ENCODE measurements at regions not wholly inside any gene's neighbourhood (a gene's known extent, or its start where the extent isn't known, plus 50 kb on each side); places are given as distances from the start of the nearest gene placed in this dataset.
A peak's percentile ranks its signal among the peaks of the same experiment; 100 is the strongest.

GRCh38 chr6:1182722-1183521 lies 129.0 kb upstream of the FOXQ1 start:
- Histone ChIP-seq H3K4me1 (ENCODE audit: control insufficient read depth, insufficient read depth, low read length) (no peaks in the 10 kb centered on the region), H3K27me3 (ENCODE audit: control insufficient read depth, insufficient read depth, low read length) (peaks cover 2% of the 10 kb centered on the region), H3K36me3 (ENCODE audit: control insufficient read depth, insufficient read depth, low read length) (no peaks in the 10 kb centered on the region), H3K4me3 (ENCODE audit: low read length) (no peak overlapping the region), H3K9me3 (replicated peaks; ENCODE audit: control insufficient read depth, low read depth, low read length) (no peaks in the 10 kb centered on the region), H3K27ac (ENCODE audit: low read length) (no peak overlapping the region)
- WGBS (ENCODE audit: insufficient coverage) = 91% methylated on average over 7 of the region's 13 CpGs
- peak; percentile 25 for DNase-seq

GRCh38 chr6:1181939-1182605 lies 129.8 kb upstream of the FOXQ1 start:
- no peak overlapping the region for H3K4me3 ChIP-seq (ENCODE audit: low read length)
- 80% methylated on average over 1 of the region's 4 CpGs for WGBS (ENCODE audit: insufficient coverage)
- H3K27ac ChIP-seq (ENCODE audit: low read length) = no peak overlapping the region
- no peaks in the 10 kb centered on the region for H3K36me3 ChIP-seq (ENCODE audit: control insufficient read depth, insufficient read depth, low read length)
- no peak for DNase-seq
- no peaks in the 10 kb centered on the region for H3K4me1 ChIP-seq (ENCODE audit: control insufficient read depth, insufficient read depth, low read length)
- H3K9me3 ChIP-seq (replicated peaks; ENCODE audit: control insufficient read depth, low read depth, low read length) = no peaks in the 10 kb centered on the region
- peaks cover 2% of the 10 kb centered on the region for H3K27me3 ChIP-seq (ENCODE audit: control insufficient read depth, insufficient read depth, low read length)

- no peak overlapping the region for H3K27ac ChIP-seq (ENCODE audit: low read length)
- no peak overlapping the region for H3K4me3 ChIP-seq (ENCODE audit: low read length)
- 87% methylated on average over 8 of the region's 16 CpGs for WGBS (ENCODE audit: insufficient coverage)
- no peak for DNase-seq
- H3K4me1 ChIP-seq (ENCODE audit: control insufficient read depth, insufficient read depth, low read length) = no peaks in the 10 kb centered on the region
- no peaks in the 10 kb centered on the region for H3K9me3 ChIP-seq (replicated peaks; ENCODE audit: control insufficient read depth, low read depth, low read length)
- no peaks in the 10 kb centered on the region for H3K36me3 ChIP-seq (ENCODE audit: control insufficient read depth, insufficient read depth, low read length)
- peaks cover 5% of the 10 kb centered on the region for H3K27me3 ChIP-seq (ENCODE audit: control insufficient read depth, insufficient read depth, low read length)
These were observed 132.1 kb upstream of the FOXQ1 start for GRCh38 chr6:1179571-1180459.

GRCh38 chr6:1178590-1178989 lies 133.3 kb upstream of the FOXQ1 start:
- Histone ChIP-seq H3K4me1 (ENCODE audit: control insufficient read depth, insufficient read depth, low read length) (no peaks in the 10 kb centered on the region), H3K27me3 (ENCODE audit: control insufficient read depth, insufficient read depth, low read length) (peaks cover 5% of the 10 kb centered on the region), H3K36me3 (ENCODE audit: control insufficient read depth, insufficient read depth, low read length) (no peaks in the 10 kb centered on the region), H3K4me3 (ENCODE audit: low read length) (no peak overlapping the region), H3K9me3 (replicated peaks; ENCODE audit: control insufficient read depth, low read depth, low read length) (no peaks in the 10 kb centered on the region), H3K27ac (ENCODE audit: low read length) (no peak overlapping the region)
- DNase-seq = no peak
- 77% methylated on average over 3 of the region's 3 CpGs for WGBS (ENCODE audit: insufficient coverage)

DNA sequence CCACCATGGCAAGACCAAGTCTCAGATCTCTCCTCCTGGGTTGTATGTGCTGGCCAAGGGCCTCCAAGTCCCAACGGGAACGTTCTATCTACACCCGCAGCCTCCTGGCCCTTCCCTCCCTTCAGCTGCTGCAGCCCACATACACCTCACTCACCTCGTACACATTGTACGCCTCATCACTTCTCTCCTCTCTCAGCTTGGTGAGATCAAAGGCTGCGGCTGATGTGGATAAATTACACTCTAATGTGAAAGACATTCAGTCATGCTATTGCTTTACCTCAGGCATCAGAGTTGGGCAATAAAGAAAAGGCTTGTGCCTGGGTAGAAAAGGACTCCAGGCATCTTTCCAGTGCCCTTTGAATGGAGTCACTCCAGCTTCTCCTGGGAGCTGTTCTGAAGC lies 135.3 kb upstream of the FOXQ1 start:
- Histone ChIP-seq H3K4me1 (ENCODE audit: control insufficient read depth, insufficient read depth, low read length) (no peaks in the 10 kb centered on the region), H3K36me3 (ENCODE audit: control insufficient read depth, insufficient read depth, low read length) (no peaks in the 10 kb centered on the region), H3K27ac (ENCODE audit: low read length) (no peak overlapping the region), H3K4me3 (ENCODE audit: low read length) (no peak overlapping the region), H3K9me3 (replicated peaks; ENCODE audit: control insufficient read depth, low read depth, low read length) (no peaks in the 10 kb centered on the region), H3K27me3 (ENCODE audit: control insufficient read depth, insufficient read depth, low read length) (peaks cover 5% of the 10 kb centered on the region)
- no peak for DNase-seq
- 69% methylated on average over 4 of the region's 6 CpGs for WGBS (ENCODE audit: insufficient coverage)

DNA sequence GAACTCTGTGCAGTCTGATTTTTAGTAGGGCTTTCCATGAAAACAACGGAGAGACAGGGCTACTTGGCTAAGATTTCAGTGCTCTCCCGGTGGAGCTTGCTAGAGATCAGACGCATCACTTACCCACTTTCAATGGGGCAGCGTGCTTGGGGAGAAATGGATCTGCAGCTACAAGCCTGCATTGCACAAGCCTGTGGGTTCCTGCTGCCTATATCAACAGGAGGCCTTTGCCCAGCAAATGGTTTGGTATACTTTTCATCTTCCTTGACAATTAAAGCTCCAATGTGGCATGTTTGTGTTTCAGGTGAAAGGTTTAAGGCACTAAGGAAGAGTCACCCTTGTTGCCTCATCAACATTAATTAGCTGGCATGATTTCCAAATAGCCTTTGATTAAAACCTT lies 136.0 kb upstream of the FOXQ1 start:
- no peak overlapping the region for H3K4me3 ChIP-seq (ENCODE audit: low read length)
- no peaks in the 10 kb centered on the region for H3K36me3 ChIP-seq (ENCODE audit: control insufficient read depth, insufficient read depth, low read length)
- H3K27ac ChIP-seq (ENCODE audit: low read length) = no peak overlapping the region
- no peak for DNase-seq
- H3K27me3 ChIP-seq (ENCODE audit: control insufficient read depth, insufficient read depth, low read length) = peaks cover 5% of the 10 kb centered on the region
- H3K4me1 ChIP-seq (ENCODE audit: control insufficient read depth, insufficient read depth, low read length) = peaks cover under 1% of the 10 kb centered on the region
- no CpG with 5 or more reads among the region's 4 CpGs for WGBS (ENCODE audit: insufficient coverage)
- H3K9me3 ChIP-seq (replicated peaks; ENCODE audit: control insufficient read depth, low read depth, low read length) = no peaks in the 10 kb centered on the region

- Histone ChIP-seq H3K9me3 (replicated peaks; ENCODE audit: control insufficient read depth, low read depth, low read length) (no peaks in the 10 kb centered on the region), H3K4me3 (ENCODE audit: low read length) (no peak overlapping the region), H3K4me1 (ENCODE audit: control insufficient read depth, insufficient read depth, low read length) (peaks cover 4% of the 10 kb centered on the region), H3K36me3 (ENCODE audit: control insufficient read depth, insufficient read depth, low read length) (no peaks in the 10 kb centered on the region), H3K27ac (ENCODE audit: low read length) (no peak overlapping the region), H3K27me3 (ENCODE audit: control insufficient read depth, insufficient read depth, low read length) (no peaks in the 10 kb centered on the region)
- 54% methylated on average over 5 of the region's 8 CpGs for WGBS (ENCODE audit: insufficient coverage)
- peak; percentile 73 for DNase-seq
These were observed 141.1 kb upstream of the FOXQ1 start for GRCh38 chr6:1170794-1171193.

GRCh38 chr6:1164600-1164999 lies 147.3 kb upstream of the FOXQ1 start:
- DNase-seq = no peak
- 71% methylated on average over 3 of the region's 5 CpGs for WGBS (ENCODE audit: insufficient coverage)
- Histone ChIP-seq H3K36me3 (ENCODE audit: control insufficient read depth, insufficient read depth, low read length) (no peaks in the 10 kb centered on the region), H3K9me3 (replicated peaks; ENCODE audit: control insufficient read depth, low read depth, low read length) (no peaks in the 10 kb centered on the region), H3K4me1 (ENCODE audit: control insufficient read depth, insufficient read depth, low read length) (no peaks in the 10 kb centered on the region), H3K27ac (ENCODE audit: low read length) (no peak overlapping the region), H3K27me3 (ENCODE audit: control insufficient read depth, insufficient read depth, low read length) (no peaks in the 10 kb centered on the region), H3K4me3 (ENCODE audit: low read length) (no peak overlapping the region)

GRCh38 chr6:1163501-1163900 lies 148.4 kb upstream of the FOXQ1 start:
- H3K9me3 ChIP-seq (replicated peaks; ENCODE audit: control insufficient read depth, low read depth, low read length) = no peaks in the 10 kb centered on the region
- H3K36me3 ChIP-seq (ENCODE audit: control insufficient read depth, insufficient read depth, low read length) = no peaks in the 10 kb centered on the region
- H3K27me3 ChIP-seq (ENCODE audit: control insufficient read depth, insufficient read depth, low read length) = no peaks in the 10 kb centered on the region
- WGBS (ENCODE audit: insufficient coverage) = 56% methylated on average over 2 of the region's 5 CpGs
- no peak for DNase-seq
- no peak overlapping the region for H3K4me3 ChIP-seq (ENCODE audit: low read length)
- H3K4me1 ChIP-seq (ENCODE audit: control insufficient read depth, insufficient read depth, low read length) = no peaks in the 10 kb centered on the region
- no peak overlapping the region for H3K27ac ChIP-seq (ENCODE audit: low read length)
